ENCODE measurements at regions not wholly inside any gene's neighbourhood (a gene's known extent, or its start where the extent isn't known, plus 50 kb on each side); places are given as distances from the start of the nearest gene placed in this dataset.

DNA sequence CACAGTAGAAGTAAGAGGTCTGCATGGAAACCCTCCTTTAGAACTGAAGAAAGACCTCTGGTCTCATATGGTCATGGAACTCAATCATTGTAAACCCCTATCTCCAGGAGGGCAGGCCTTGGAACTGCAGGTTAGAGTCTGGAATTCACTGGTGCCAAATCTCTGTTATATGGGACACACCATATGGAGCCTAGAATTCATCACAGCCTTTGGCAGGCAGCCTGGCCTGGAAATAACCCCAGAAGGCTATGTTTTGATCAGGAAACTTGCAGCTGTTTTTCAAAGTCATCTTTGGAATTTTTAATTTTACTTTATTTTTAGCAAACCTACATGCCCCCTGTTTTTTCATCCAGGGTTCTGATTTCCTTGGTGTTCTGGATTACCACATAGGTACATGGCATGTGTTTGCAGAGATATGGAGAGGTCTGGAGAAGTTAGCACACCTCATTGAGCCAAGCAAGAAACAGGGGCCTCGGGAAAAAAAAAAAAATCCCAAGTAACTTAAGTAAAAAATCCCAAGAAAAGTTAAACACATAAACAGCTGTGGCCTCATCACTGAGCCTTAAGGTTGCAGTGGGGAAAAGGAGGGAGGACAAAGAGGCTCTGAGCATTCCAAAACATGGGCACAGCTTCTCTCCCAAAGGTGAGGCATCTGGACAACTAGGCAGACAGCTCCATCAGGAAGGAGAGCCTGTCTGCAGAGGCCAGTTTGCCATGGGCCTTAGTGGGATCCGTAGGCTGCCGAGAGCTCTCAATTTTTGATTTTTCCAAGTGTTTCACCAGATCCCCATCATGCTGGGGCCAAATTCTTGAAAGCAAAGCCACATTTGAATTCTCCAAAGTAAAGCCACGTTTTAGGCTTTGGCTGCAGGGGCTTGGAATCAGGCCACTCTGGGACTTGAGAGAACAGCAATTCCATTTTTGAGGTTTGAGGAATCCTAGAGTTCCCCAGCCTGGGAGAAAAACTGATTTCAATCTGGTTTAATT is 339.6 kb upstream of the TBX3 start:
- TF ChIP-seq CTCF (IDR thresholded peaks at IDR 0.05; ENCODE audit: low read depth, low read length): no peak
- Histone ChIP-seq H3K9me3 (ENCODE audit: severe bottlenecking) (no peaks in the 10 kb centered on the region), H3K27me3 (ENCODE audit: insufficient read depth, low read depth, severe bottlenecking) (no peaks in the 10 kb centered on the region), H3K36me3 (no peaks in the 10 kb centered on the region), H3K27ac (no peak overlapping the region), H3K4me3 (ENCODE audit: low read depth, low read length) (no peak overlapping the region)
- no peak for DNase-seq

DNA sequence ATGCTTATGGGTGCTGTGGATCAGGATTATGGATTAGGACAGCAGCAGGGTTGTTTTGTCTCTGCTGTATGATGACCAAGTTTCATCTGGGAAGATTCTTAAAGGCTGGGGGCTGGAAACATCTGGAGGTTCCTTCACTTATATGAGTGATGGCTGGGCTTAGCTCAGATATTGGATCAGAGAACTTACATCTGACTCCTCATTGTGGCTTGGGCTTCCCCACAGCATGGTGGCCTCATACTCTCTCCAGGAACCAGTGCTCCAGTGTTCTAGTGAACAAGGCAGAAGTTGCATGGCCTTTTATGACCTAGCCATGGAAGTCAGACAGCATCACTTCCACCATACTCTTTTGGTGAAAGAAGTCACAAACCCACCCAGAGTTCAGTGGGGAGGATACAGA is 336.1 kb upstream of the TBX3 start:
- no peak for TF ChIP-seq CTCF (IDR thresholded peaks at IDR 0.05; ENCODE audit: low read depth, low read length)
- Histone ChIP-seq H3K36me3 (no peaks in the 10 kb centered on the region), H3K27ac (no peak overlapping the region), H3K27me3 (ENCODE audit: insufficient read depth, low read depth, severe bottlenecking) (no peaks in the 10 kb centered on the region), H3K9me3 (ENCODE audit: severe bottlenecking) (no peaks in the 10 kb centered on the region), H3K4me3 (ENCODE audit: low read depth, low read length) (no peak overlapping the region)
- no peak for DNase-seq

DNA sequence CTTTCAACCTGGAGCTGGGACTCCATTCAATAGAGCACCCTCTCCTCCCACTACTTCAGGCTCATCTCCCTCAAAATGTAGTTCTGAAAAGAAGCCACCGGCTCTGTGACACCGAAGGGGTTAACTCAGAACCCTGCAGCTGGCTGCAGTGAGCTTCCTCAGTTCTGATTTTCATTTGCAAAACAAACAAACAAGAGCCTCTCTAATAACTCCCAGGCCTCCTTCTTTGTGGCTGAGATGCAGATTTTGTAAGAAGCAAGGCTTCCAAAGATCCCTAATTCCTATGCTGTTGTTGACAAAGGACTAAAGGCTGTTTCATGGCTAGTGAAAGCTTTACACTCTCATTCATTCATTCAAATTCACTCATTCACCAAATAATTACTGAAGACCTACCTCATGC is 333.4 kb upstream of the TBX3 start:
- no peak for DNase-seq
- no peak overlapping the region for H3K4me3 ChIP-seq (ENCODE audit: low read depth, low read length)
- TF ChIP-seq CTCF (IDR thresholded peaks at IDR 0.05; ENCODE audit: low read depth, low read length): no peak
- H3K27me3 ChIP-seq (ENCODE audit: insufficient read depth, low read depth, severe bottlenecking): no peaks in the 10 kb centered on the region
- H3K36me3 ChIP-seq: no peaks in the 10 kb centered on the region
- no peaks in the 10 kb centered on the region for H3K9me3 ChIP-seq (ENCODE audit: severe bottlenecking)
- H3K27ac ChIP-seq: no peak overlapping the region

DNA sequence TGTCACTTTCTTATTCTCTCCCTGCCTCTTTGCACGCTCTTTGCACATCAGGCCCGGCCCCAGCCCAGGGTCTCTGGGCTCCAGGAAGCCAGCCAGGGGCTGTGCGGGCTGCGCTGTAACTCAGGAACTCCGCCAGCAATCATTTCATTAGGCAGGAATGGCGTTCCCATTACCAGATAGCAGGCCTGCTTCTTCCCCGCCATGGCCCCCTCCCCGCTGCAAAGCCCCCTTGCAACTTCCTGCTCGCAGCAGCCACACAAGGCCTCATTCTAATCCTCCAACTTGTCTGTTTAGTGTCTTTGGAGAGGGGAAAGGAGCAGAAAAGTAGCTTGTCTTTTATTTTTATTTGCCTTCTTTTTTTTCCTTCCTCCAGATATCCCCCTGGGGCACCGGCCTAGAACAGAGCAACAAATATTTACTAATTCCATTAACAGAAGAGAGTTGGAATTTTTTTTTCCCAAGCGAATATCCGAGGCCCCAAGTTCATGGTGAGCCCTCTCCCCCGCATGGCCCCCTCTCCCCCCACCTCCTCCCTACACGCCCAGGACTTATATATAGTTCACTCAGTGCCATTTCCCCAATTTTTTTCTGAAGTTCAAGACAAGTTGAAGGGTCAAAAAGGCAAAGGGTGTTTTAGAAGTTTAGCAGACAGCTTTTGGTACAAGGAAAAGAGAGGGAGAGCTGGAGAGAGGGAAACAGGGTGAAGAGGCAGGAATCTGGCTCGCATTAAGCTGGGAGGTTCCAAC is 329.4 kb upstream of the TBX3 start:
- no peak for DNase-seq

GRCh38 chr12:115012861-115013235 is 328.9 kb upstream of the TBX3 start:
- Histone ChIP-seq H3K27ac (no peak overlapping the region), H3K36me3 (no peaks in the 10 kb centered on the region), H3K9me3 (ENCODE audit: severe bottlenecking) (no peaks in the 10 kb centered on the region), H3K4me3 (ENCODE audit: low read depth, low read length) (no peak overlapping the region), H3K27me3 (ENCODE audit: insufficient read depth, low read depth, severe bottlenecking) (no peaks in the 10 kb centered on the region)
- DNase-seq: no peak
- TF ChIP-seq CTCF (IDR thresholded peaks at IDR 0.05; ENCODE audit: low read depth, low read length): no peak

More for the DNA sequence above, 329.4 kb upstream of the TBX3 start:
- no peak for TF ChIP-seq CTCF (IDR thresholded peaks at IDR 0.05; ENCODE audit: low read depth, low read length)
- no peaks in the 10 kb centered on the region for H3K36me3 ChIP-seq
- H3K27ac ChIP-seq: no peak overlapping the region
- H3K4me3 ChIP-seq (ENCODE audit: low read depth, low read length): no peak overlapping the region
- H3K9me3 ChIP-seq (ENCODE audit: severe bottlenecking): no peaks in the 10 kb centered on the region
- no peaks in the 10 kb centered on the region for H3K27me3 ChIP-seq (ENCODE audit: insufficient read depth, low read depth, severe bottlenecking)

Data from WERI-Rb-1 (cell line).